HG03354 (cell line): ENCODE measurements at regions not wholly inside any gene's neighbourhood (a gene's known extent, or its start where the extent isn't known, plus 50 kb on each side); places are given as distances from the start of the nearest gene placed in this dataset.
"Not testable (repeated sequence)": the region's sequence is repeated elsewhere in the genome, so short reads cannot be mapped to it uniquely, and the experiment has no call there.

Experiments used
- ATAC-seq: cut with Tn5 transposase; IDR thresholded peaks from one replicate; pipeline ENCODE4 v1.9.1; 2021; ENCODE audit warnings: mild to moderate bottlenecking; ENCODE audit not compliant: unreplicated experiment, poor library complexity, severe bottlenecking

- ATAC-seq, result no peak
Observed at GRCh38 chr3:191944835-191945234, 483.9 kb downstream of the PYDC2 start.

GRCh38 chr3:191952186-191952585 lies 491.2 kb downstream of the PYDC2 start:
- ATAC-seq, result no peak

GRCh38 chr3:191952609-191953008 lies 491.6 kb downstream of the PYDC2 start:
- no peak for ATAC-seq

- ATAC-seq, result peak; percentile 62
Observed at GRCh38 chr3:191958980-191959671, 498.2 kb downstream of the PYDC2 start.

- no peak for ATAC-seq
Observed at GRCh38 chr3:191959876-191960413, 499.0 kb downstream of the PYDC2 start.

GRCh38 chr3:191961022-191961421 lies 500.1 kb downstream of the PYDC2 start:
- ATAC-seq, result no peak

GRCh38 chr3:191961529-191961928 lies 500.6 kb downstream of the PYDC2 start:
- no peak for ATAC-seq

GRCh38 chr3:191962324-191962723 lies 501.4 kb downstream of the PYDC2 start:
- ATAC-seq, result no peak

- ATAC-seq, result no peak
Observed at GRCh38 chr3:191963182-191963581, 502.2 kb downstream of the PYDC2 start.

GRCh38 chr3:191966556-191966955 lies 505.6 kb downstream of the PYDC2 start:
- ATAC-seq, result no peak

- no peak for ATAC-seq
Observed at GRCh38 chr3:191968299-191968698, 507.3 kb downstream of the PYDC2 start.

- ATAC-seq, result no peak
Observed at GRCh38 chr3:191972714-191973398, 511.9 kb downstream of the PYDC2 start.

- no peak for ATAC-seq
Observed at GRCh38 chr3:191973820-191974219, 512.9 kb downstream of the PYDC2 start.

GRCh38 chr3:191975936-191976335 lies 515.0 kb downstream of the PYDC2 start:
- ATAC-seq, result no peak

GRCh38 chr3:191980443-191980842 lies 519.5 kb downstream of the PYDC2 start:
- ATAC-seq, result no peak

- ATAC-seq, result no peak
Observed at GRCh38 chr3:191982481-191982880, 521.5 kb downstream of the PYDC2 start.

- no peak for ATAC-seq
Observed at GRCh38 chr3:191985691-191986090, 524.7 kb downstream of the PYDC2 start.

- ATAC-seq, result no peak
Observed at GRCh38 chr3:191987831-191988350, 526.9 kb downstream of the PYDC2 start.

GRCh38 chr3:191993952-191994351 lies 533.0 kb downstream of the PYDC2 start:
- not testable (repeated sequence) for ATAC-seq

- no peak for ATAC-seq
Observed at GRCh38 chr3:191997093-191997492, 536.1 kb downstream of the PYDC2 start.
